Esophagus muscularis mucosa (tissue), 4 donors: ENCODE measurements at regions not wholly inside any gene's neighbourhood (a gene's known extent, or its start where the extent isn't known, plus 50 kb on each side); places are given as distances from the start of the nearest gene placed in this dataset.

Source experiments
- EP300 ChIP-seq: sonication (generic); formaldehyde crosslinking; IDR thresholded peaks from one replicate; pipeline ENCODE4 v1.6.1; 2017; ENCODE audit warnings: antibody characterized with exemption
- POLR2A ChIP-seq: fragments of 450-650 bp; IDR thresholded peaks from one replicate; pipeline ENCODE4 v1.6.1; 2017; ENCODE audit warnings: antibody characterized with exemption, moderate library complexity, mild to moderate bottlenecking, low read depth
- TF ChIP-seq, protein P1 (sequence below), 3 experiments: fragments of 200-600 bp in 2 of 3; fragments of 450-650 bp in 1 of 3; sonication (generic) in 2 of 3; IDR thresholded peaks; one replicate each; pipeline ENCODE4 v1.5.1; 2017 to 2019; ENCODE audit warnings: antibody characterized with exemption in 3 of 3, mild to moderate bottlenecking in 2 of 3, moderate library complexity in 1 of 3

DNA sequence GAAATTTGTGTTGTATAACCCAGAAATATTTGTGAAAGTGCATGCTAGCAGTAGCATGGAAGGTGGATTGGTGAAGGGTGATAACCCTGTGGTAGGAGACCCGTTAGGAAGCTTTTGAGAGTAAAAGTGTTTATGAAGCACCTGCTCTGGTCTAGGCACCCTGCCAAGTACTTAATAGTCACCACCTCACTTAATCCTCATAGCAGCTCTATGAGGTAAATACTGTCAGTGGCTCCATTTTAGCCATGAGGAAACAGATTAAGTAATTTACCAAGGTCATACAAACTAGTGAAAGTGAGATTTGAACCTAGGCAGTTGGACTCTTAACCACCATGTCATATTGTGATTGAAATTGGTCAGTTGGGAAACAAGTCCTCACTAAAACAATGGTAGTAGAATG, 66.8 kb downstream of the TET3 start:
- TF ChIP-seq, protein P1, sequence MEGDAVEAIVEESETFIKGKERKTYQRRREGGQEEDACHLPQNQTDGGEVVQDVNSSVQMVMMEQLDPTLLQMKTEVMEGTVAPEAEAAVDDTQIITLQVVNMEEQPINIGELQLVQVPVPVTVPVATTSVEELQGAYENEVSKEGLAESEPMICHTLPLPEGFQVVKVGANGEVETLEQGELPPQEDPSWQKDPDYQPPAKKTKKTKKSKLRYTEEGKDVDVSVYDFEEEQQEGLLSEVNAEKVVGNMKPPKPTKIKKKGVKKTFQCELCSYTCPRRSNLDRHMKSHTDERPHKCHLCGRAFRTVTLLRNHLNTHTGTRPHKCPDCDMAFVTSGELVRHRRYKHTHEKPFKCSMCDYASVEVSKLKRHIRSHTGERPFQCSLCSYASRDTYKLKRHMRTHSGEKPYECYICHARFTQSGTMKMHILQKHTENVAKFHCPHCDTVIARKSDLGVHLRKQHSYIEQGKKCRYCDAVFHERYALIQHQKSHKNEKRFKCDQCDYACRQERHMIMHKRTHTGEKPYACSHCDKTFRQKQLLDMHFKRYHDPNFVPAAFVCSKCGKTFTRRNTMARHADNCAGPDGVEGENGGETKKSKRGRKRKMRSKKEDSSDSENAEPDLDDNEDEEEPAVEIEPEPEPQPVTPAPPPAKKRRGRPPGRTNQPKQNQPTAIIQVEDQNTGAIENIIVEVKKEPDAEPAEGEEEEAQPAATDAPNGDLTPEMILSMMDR (IDR thresholded peaks at IDR 0.05): no peak
- TF ChIP-seq POLR2A (no peak), EP300 (no peak)
